Upper lobe of right lung (tissue), 1 donor: ENCODE measurements at regions not wholly inside any gene's neighbourhood (a gene's known extent, or its start where the extent isn't known, plus 50 kb on each side); places are given as distances from the start of the nearest gene placed in this dataset.
"Not testable (repeated sequence)": the region's sequence is repeated elsewhere in the genome, so short reads cannot be mapped to it uniquely, and the experiment has no call there.

Experiments
- ATAC-seq: fragments of 200-7000 bp; cut with Tn5 transposase; one replicate; pipeline ENCODE4 v1.9.1; 2020; ENCODE audit warnings: mild to moderate bottlenecking, moderate library complexity
- DNase-seq: peaks from one replicate; pipeline ENCODE4 v3.0.0-alpha.2; 2020
- H3K27ac ChIP-seq: fragments of 200-600 bp; one replicate; pipeline ENCODE4 v1.8.0; 2022
- H3K27me3 ChIP-seq: fragments of 200-600 bp; one replicate; pipeline ENCODE4 v1.8.0; 2022; ENCODE audit warnings: mild to moderate bottlenecking
- H3K36me3 ChIP-seq: fragments of 200-600 bp; one replicate; pipeline ENCODE4 v1.8.0; 2022
- H3K4me1 ChIP-seq: fragments of 200-600 bp; one replicate; pipeline ENCODE4 v1.8.0; 2022
- H3K4me3 ChIP-seq: fragments of 200-600 bp; one replicate; pipeline ENCODE4 v1.8.0; 2022; ENCODE audit warnings: mild to moderate bottlenecking
- H3K9me3 ChIP-seq: fragments of 200-600 bp; one replicate; pipeline ENCODE4 v1.8.0; 2022
- intact Hi-C: fragments of 100-400 bp; cut with DNase I; formaldehyde crosslinking; loops from one replicate; pipeline ENCODE4 v1.11.0; 2022
- donor health status: DM: no; HTN: yes; CAD: no; lungs with severe emphysema.

GRCh38 chr13:16201202-16201601 lies 2980.4 kb downstream of the TUBA3C start:
- H3K4me3 ChIP-seq, H3K9me3 ChIP-seq, H3K4me1 ChIP-seq, H3K36me3 ChIP-seq, H3K27ac ChIP-seq, DNase-seq, intact Hi-C loops, ATAC-seq, H3K27me3 ChIP-seq: not testable (repeated sequence)

GRCh38 chr13:16160609-16161008 lies 3021.0 kb downstream of the TUBA3C start:
- H3K36me3 ChIP-seq, H3K4me3 ChIP-seq, intact Hi-C loops, DNase-seq, H3K27me3 ChIP-seq, H3K4me1 ChIP-seq, ATAC-seq, H3K27ac ChIP-seq: not testable (repeated sequence)
- peaks cover 17% of the 10 kb centered on the region for H3K9me3 ChIP-seq

DNA sequence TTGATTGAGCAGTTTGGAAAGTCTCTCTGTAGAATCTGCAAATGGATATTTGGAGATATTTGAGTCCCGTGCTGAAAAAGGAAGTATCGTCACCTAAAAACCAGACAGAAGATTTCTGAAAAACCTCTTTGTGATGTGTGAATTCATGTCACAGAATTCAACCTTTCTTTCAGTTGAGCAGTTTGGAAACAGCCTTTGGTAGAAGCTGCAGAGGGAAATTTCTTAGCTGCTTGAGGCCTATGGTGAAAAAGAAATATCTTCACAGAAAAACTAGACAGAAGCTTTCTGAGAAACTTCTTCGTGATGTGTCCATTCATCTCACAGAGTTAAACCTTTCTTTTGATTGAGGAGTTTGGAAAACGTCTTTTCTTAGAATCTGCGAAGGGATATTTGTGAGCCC lies 3022.7 kb downstream of the TUBA3C start:
- H3K27me3 ChIP-seq, H3K4me1 ChIP-seq, DNase-seq, H3K36me3 ChIP-seq, ATAC-seq, H3K27ac ChIP-seq, H3K4me3 ChIP-seq, intact Hi-C loops: not testable (repeated sequence)
- peaks cover 17% of the 10 kb centered on the region for H3K9me3 ChIP-seq

DNA sequence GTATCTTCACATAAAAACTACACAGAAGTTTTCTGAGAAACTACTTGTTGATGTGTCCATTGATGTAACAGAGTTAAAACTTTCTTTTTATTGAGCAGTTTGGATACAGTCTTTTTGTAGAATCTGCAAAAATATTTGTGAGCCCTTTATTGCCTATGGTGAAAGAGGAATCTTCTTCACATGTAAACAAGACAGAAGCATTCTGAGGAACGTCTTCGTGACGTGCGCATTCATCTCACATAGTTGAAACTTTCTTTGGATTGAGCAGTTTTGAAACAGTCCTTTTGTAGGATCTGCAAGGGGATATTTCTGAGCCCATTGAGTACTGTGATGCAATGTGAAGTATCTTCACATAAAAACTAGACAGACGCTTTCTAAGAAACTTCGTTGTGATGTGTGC lies 3023.6 kb downstream of the TUBA3C start:
- H3K27ac ChIP-seq, intact Hi-C loops, H3K4me3 ChIP-seq, ATAC-seq, H3K36me3 ChIP-seq, H3K4me1 ChIP-seq, H3K27me3 ChIP-seq: not testable (repeated sequence)
- H3K9me3 ChIP-seq = peaks cover 17% of the 10 kb centered on the region
- DNase-seq = peak; percentile 27

DNA sequence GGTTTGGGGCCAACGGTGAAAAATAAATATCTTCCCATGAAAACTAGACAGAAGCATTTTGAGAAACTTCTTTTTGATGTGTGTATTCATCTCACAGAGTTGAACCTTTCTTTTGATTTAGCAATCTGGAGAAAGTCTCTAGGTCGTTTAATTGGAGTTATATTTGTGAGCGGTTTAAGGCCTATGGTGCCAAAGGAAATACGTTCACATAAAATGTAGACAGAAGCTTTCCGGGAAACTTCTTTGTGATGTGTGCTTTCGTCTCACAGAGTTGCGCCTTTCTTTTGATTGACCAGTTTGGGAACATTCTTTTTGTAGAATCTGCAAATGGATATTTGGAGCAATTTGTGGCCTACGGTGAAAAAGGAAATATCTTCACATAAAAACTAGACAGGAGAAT lies 3028.8 kb downstream of the TUBA3C start:
- intact Hi-C loops, H3K4me1 ChIP-seq, H3K27ac ChIP-seq, ATAC-seq, H3K4me3 ChIP-seq, H3K36me3 ChIP-seq, DNase-seq, H3K27me3 ChIP-seq: not testable (repeated sequence)
- H3K9me3 ChIP-seq = peaks cover 15% of the 10 kb centered on the region

- intact Hi-C loops, H3K27ac ChIP-seq, H3K27me3 ChIP-seq, ATAC-seq, H3K36me3 ChIP-seq, H3K4me1 ChIP-seq, DNase-seq, H3K4me3 ChIP-seq: not testable (repeated sequence)
- H3K9me3 ChIP-seq = peaks cover 19% of the 10 kb centered on the region
Observed at GRCh38 chr13:16151296-16151695, 3030.3 kb downstream of the TUBA3C start.

- H3K27ac ChIP-seq, DNase-seq, H3K36me3 ChIP-seq, H3K4me3 ChIP-seq, intact Hi-C loops, H3K27me3 ChIP-seq, H3K4me1 ChIP-seq, ATAC-seq: not testable (repeated sequence)
- H3K9me3 ChIP-seq = peaks cover 29% of the 10 kb centered on the region
Observed at GRCh38 chr13:16149415-16149814, 3032.2 kb downstream of the TUBA3C start.

- H3K4me3 ChIP-seq, intact Hi-C loops, H3K27ac ChIP-seq, H3K27me3 ChIP-seq, H3K36me3 ChIP-seq, H3K4me1 ChIP-seq, ATAC-seq, DNase-seq: not testable (repeated sequence)
- peaks cover 31% of the 10 kb centered on the region for H3K9me3 ChIP-seq
Observed at GRCh38 chr13:16145652-16146051, 3036.0 kb downstream of the TUBA3C start.

- H3K4me1 ChIP-seq, H3K4me3 ChIP-seq, intact Hi-C loops, DNase-seq, H3K36me3 ChIP-seq, H3K27me3 ChIP-seq, H3K27ac ChIP-seq, ATAC-seq: not testable (repeated sequence)
- peaks cover 31% of the 10 kb centered on the region for H3K9me3 ChIP-seq
Observed at GRCh38 chr13:16141361-16141760, 3040.3 kb downstream of the TUBA3C start.

GRCh38 chr13:16136846-16137245 lies 3044.8 kb downstream of the TUBA3C start:
- DNase-seq, H3K4me1 ChIP-seq, H3K4me3 ChIP-seq, ATAC-seq, H3K27ac ChIP-seq, intact Hi-C loops, H3K36me3 ChIP-seq, H3K27me3 ChIP-seq: not testable (repeated sequence)
- peaks cover 15% of the 10 kb centered on the region for H3K9me3 ChIP-seq

GRCh38 chr13:16128675-16129074 lies 3052.9 kb downstream of the TUBA3C start:
- ATAC-seq, DNase-seq, H3K4me3 ChIP-seq, intact Hi-C loops, H3K36me3 ChIP-seq, H3K27ac ChIP-seq, H3K27me3 ChIP-seq, H3K9me3 ChIP-seq, H3K4me1 ChIP-seq: not testable (repeated sequence)

DNA sequence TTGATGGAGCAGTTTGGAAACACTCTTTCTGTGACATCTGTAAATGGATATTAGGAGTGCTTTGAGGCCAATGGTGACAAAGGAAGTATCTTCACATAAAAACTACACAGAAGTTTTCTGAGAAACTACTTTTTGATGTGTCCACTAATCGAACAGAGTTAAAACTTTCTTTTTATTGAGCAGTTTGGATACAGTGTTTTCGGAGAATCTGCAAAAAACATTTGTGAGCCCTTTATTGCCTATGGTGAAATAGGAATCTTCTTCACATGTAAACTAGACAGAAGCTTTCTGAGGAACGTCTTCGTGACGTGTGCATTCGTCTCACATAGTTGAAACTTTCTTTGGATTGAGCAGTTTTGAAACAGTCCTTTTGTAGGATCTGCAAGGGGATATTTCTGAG lies 3068.2 kb downstream of the TUBA3C start:
- DNase-seq, H3K4me1 ChIP-seq, H3K36me3 ChIP-seq, H3K27ac ChIP-seq, ATAC-seq, intact Hi-C loops, H3K27me3 ChIP-seq, H3K4me3 ChIP-seq: not testable (repeated sequence)
- peaks cover 12% of the 10 kb centered on the region for H3K9me3 ChIP-seq
